Mesothelial cell of epicardium (in vitro differentiated cells): ENCODE measurements at regions not wholly inside any gene's neighbourhood (a gene's known extent, or its start where the extent isn't known, plus 50 kb on each side); places are given as distances from the start of the nearest gene placed in this dataset.
"Not testable (repeated sequence)": the region's sequence is repeated elsewhere in the genome, so short reads cannot be mapped to it uniquely, and the experiment has no call there.

Experiments used
- DNase-seq, 2 experiments: peaks; one replicate each; pipeline ENCODE4 v3.0.0; 2021; ENCODE audit warnings: low spot score in 2 of 2; ENCODE audit not compliant: unreplicated experiment in 2 of 2
- H3K27ac Mint-ChIP-seq: 2 replicates; pipeline ENCODE4 v1.8.0; 2021; ENCODE audit warnings: mixed read lengths
- H3K27me3 Mint-ChIP-seq: 2 replicates; pipeline ENCODE4 v1.8.0; 2021; ENCODE audit warnings: low read depth, mixed read lengths
- H3K36me3 Mint-ChIP-seq: 2 replicates; pipeline ENCODE4 v1.8.0; 2021; ENCODE audit warnings: mixed read lengths
- H3K4me1 Mint-ChIP-seq: 2 replicates; pipeline ENCODE4 v1.8.0; 2021; ENCODE audit warnings: mixed read lengths
- H3K4me3 Mint-ChIP-seq: 2 replicates; pipeline ENCODE4 v1.8.0; 2021; ENCODE audit warnings: mild to moderate bottlenecking, moderate library complexity, mixed read lengths
- H3K9me3 Mint-ChIP-seq: 2 replicates; pipeline ENCODE4 v1.8.0; 2021; ENCODE audit warnings: mixed read lengths
- CTCF ChIP-seq: fragments of 200-600 bp; sonication (generic); IDR thresholded peaks from one replicate; pipeline ENCODE4 v1.5.0; 2021; ENCODE audit warnings: antibody characterized with exemption; ENCODE audit not compliant: unreplicated experiment

GRCh38 chr14:96710060-96710666, 87.0 kb upstream of the VRK1 start:
- Mint-ChIP-seq H3K36me3 (no peaks in the 10 kb centered on the region), H3K4me3 (no peak overlapping the region), H3K4me1 (no peaks in the 10 kb centered on the region), H3K27ac (no peak overlapping the region), H3K9me3 (no peaks in the 10 kb centered on the region), H3K27me3 (peaks cover 11% of the 10 kb centered on the region)
- no peak for DNase-seq
- TF ChIP-seq CTCF, result no peak

GRCh38 chr14:96711559-96712267, 85.5 kb upstream of the VRK1 start:
- DNase-seq, result no peak
- peaks cover 11% of the 10 kb centered on the region for H3K27me3 Mint-ChIP-seq
- no peaks in the 10 kb centered on the region for H3K4me1 Mint-ChIP-seq
- H3K36me3 Mint-ChIP-seq, result no peaks in the 10 kb centered on the region
- TF ChIP-seq CTCF, result no peak
- no peak overlapping the region for H3K4me3 Mint-ChIP-seq
- no peak overlapping the region for H3K27ac Mint-ChIP-seq
- H3K9me3 Mint-ChIP-seq, result no peaks in the 10 kb centered on the region

GRCh38 chr14:96713426-96713825, 83.8 kb upstream of the VRK1 start:
- H3K36me3 Mint-ChIP-seq, result no peaks in the 10 kb centered on the region
- no peak for TF ChIP-seq CTCF
- no peaks in the 10 kb centered on the region for H3K9me3 Mint-ChIP-seq
- DNase-seq, result no peak
- H3K27ac Mint-ChIP-seq, result no peak overlapping the region
- peaks cover 11% of the 10 kb centered on the region for H3K27me3 Mint-ChIP-seq
- H3K4me1 Mint-ChIP-seq, result no peaks in the 10 kb centered on the region
- no peak overlapping the region for H3K4me3 Mint-ChIP-seq

- not testable (repeated sequence) for H3K4me3 Mint-ChIP-seq, H3K36me3 Mint-ChIP-seq, DNase-seq, H3K4me1 Mint-ChIP-seq, H3K27ac Mint-ChIP-seq, H3K9me3 Mint-ChIP-seq
- H3K27me3 Mint-ChIP-seq, result peaks cover 11% of the 10 kb centered on the region
Observed at GRCh38 chr14:96714537-96714936, 82.6 kb upstream of the VRK1 start.

- Mint-ChIP-seq H3K36me3 (no peaks in the 10 kb centered on the region), H3K4me3 (no peak overlapping the region), H3K27me3 (peaks cover 13% of the 10 kb centered on the region), H3K27ac (no peak overlapping the region), H3K4me1 (no peaks in the 10 kb centered on the region), H3K9me3 (no peaks in the 10 kb centered on the region)
- TF ChIP-seq CTCF, result no peak
- DNase-seq, result no peak
Observed at GRCh38 chr14:96717116-96717515, 80.1 kb upstream of the VRK1 start.

- Mint-ChIP-seq H3K4me3 (no peak overlapping the region), H3K4me1 (no peaks in the 10 kb centered on the region), H3K27me3 (peaks cover 8% of the 10 kb centered on the region), H3K9me3 (no peaks in the 10 kb centered on the region), H3K36me3 (no peaks in the 10 kb centered on the region), H3K27ac (no peak overlapping the region)
- DNase-seq, result no peak
- TF ChIP-seq CTCF, result no peak
Observed at GRCh38 chr14:96718407-96718806, 78.8 kb upstream of the VRK1 start.

GRCh38 chr14:96720702-96721101, 76.5 kb upstream of the VRK1 start:
- not testable (repeated sequence) for H3K4me1 Mint-ChIP-seq, H3K36me3 Mint-ChIP-seq, H3K27me3 Mint-ChIP-seq, H3K9me3 Mint-ChIP-seq, H3K27ac Mint-ChIP-seq, DNase-seq, H3K4me3 Mint-ChIP-seq
